ENCODE measurements at regions not wholly inside any gene's neighbourhood (a gene's known extent, or its start where the extent isn't known, plus 50 kb on each side); places are given as distances from the start of the nearest gene placed in this dataset.

- TF ChIP-seq CHD7 (IDR thresholded peaks at IDR 0.05; ENCODE audit: insufficient replicate concordance, low read length): no peak
- no peak for TF ChIP-seq TAF7 (optimal IDR thresholded peaks at IDR 0.05; ENCODE audit: borderline replicate concordance, low read depth, low read length)
- no peak for TF ChIP-seq RNF2 (IDR thresholded peaks at IDR 0.05; ENCODE audit: borderline replicate concordance, low read depth, low read length, missing control alignments, poor library complexity, severe bottlenecking)
- no peak for TF ChIP-seq PHF8 (conservative IDR thresholded peaks at IDR 0.05; ENCODE audit: low read depth, low read length)
These were observed 84.4 kb upstream of the NUDT7 start (continued) for GRCh38 chr16:77637940-77638339.

Measured in H1 (cell line).